Umbilical cord (tissue), 1 donor: ENCODE measurements at regions not wholly inside any gene's neighbourhood (a gene's known extent, or its start where the extent isn't known, plus 50 kb on each side); places are given as distances from the start of the nearest gene placed in this dataset.

Experiments used
- DNase-seq: peaks from one replicate; pipeline ENCODE4 v3.0.0-alpha.2; 2015; ENCODE audit warnings: low spot score

DNA sequence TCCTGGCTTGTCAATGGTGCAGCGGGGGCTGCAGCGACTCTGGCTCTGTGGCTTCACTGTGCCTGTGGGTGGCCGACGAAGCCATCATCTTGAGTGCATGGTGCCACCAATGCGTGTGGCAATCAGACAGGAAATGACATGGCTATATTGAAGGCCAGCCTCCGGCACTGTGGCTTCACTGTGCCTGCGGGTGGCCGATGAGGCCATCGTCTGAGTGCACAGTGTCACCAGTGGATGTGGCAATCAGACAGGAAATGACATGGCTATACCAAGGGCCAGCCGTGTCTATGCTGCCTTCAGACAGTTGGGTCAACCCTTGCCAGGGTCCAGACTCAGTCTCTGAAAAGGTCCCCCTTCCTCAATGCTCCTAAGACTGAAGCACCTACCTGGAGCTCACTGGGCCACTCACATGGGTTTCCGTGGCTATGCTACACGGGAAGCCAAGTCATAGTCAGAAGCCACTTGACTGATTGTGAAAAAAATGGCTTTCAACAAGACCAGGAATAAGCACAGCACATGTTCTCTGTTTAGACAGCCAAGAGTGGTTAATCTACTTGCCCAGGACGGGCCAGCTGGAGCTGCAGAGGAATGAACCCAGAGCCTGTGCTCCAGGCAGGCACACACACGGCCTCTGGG is 67.5 kb upstream of the S1PR3 start:
- DNase-seq = no peak

DNA sequence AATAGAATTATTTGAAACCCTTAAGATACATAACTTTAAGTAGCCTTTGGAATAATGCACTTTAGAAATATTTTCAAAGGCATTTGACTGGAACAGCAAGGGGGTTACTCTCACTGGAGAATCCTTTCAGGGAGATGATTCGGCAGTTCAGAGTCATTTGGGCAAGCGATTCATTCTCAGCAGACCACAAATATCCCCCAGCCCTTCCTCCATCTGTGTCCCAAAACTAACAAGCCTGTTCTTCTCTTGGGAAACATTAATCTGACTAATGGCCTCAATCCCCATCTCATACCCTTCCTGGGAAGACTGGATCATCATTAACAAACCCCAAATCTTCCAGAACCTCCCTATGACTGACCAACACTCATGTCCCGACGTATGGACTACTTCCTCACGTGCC is 65.8 kb upstream of the S1PR3 start:
- no peak for DNase-seq

DNA sequence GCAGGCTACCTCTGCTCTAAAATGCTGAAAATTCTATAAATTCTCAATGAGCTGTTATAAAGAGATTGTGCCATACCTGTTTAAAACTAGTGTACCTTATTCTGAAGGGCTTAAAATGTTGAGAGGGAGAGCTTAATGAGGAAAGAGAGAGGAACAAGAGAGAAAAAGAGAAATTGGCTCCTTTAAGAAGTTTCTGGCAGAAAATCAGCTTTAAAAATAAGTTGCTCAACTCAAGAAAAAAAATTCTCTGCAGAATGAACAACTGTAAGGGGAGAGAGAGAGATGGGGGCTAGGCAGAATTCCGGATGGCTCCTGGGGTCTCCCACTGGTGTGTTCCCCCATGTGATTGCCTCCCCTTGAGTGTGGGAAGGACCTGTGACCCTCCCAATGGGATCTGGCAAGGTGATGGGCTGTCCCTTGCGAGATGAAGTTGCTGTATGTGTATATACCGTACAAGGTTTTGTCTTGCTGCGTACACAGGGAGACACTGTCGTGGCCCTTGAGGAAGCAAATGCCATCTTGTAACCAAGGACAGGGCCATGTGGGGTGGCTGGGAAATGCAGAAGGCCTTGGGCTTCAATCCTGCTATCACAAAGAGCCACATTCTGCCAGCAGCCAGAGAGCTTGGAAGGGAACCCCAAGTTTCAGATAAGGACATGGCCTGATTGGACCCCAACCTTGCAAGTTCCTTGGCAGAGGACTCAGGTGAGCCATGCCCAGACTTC is 64.3 kb upstream of the S1PR3 start:
- peak; percentile 16 for DNase-seq

DNA sequence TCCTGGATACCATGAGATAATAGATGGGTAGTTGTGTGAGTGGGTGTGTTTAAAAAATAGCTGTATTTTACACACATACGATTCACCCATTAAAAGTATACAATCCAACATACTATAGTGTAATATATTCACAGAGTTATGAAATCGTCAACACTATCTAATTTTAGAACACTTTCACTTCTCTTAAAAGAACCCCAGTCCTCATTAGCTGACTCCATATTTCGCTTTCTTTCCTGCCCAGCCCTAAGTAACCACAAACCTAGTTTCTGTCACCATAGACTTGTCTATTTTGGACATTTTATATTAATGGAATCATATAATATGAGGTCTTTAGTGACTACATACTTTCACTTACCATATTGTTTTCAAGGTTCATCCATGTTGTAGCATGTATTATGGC is 63.8 kb upstream of the S1PR3 start:
- DNase-seq = no peak

DNA sequence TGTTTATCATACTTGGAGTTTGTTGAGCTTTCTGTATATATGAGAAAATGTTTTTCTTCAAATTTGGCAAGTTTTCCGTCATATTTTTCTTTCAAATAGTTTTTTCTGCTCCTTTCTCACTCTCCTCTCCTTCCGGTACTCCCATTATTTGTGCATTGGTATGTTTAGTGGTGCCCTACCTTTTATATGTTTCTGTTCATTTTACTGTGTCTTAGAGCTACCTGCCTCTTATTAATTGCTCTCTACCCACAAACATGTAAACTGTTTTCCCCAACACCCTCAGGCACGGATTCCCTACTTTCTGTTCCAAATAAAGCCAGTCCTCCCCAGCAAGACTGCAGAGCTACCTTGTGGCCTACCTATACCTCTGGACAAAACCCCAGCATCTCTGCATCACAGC is 60.6 kb upstream of the S1PR3 start:
- no peak for DNase-seq

DNA sequence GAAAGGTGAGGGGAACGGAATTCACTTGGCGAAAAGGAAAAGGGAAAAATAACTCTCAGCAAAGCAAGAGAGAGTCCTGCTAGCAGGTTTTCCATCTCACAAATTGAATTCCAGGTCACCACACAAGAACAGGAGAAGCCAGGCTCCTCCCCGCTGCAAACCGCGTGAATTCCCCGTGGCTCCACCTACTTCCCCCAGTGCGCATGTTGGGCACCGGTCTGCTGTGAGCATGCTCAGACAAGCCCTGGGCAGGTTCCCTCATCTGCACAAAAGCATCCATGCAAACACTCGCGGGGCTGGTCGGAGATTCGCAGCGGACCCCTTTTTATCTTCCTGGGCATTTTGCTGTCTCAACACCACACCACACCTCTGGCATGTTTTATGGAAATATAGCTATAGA is 58.5 kb upstream of the S1PR3 start:
- DNase-seq = no peak

DNA sequence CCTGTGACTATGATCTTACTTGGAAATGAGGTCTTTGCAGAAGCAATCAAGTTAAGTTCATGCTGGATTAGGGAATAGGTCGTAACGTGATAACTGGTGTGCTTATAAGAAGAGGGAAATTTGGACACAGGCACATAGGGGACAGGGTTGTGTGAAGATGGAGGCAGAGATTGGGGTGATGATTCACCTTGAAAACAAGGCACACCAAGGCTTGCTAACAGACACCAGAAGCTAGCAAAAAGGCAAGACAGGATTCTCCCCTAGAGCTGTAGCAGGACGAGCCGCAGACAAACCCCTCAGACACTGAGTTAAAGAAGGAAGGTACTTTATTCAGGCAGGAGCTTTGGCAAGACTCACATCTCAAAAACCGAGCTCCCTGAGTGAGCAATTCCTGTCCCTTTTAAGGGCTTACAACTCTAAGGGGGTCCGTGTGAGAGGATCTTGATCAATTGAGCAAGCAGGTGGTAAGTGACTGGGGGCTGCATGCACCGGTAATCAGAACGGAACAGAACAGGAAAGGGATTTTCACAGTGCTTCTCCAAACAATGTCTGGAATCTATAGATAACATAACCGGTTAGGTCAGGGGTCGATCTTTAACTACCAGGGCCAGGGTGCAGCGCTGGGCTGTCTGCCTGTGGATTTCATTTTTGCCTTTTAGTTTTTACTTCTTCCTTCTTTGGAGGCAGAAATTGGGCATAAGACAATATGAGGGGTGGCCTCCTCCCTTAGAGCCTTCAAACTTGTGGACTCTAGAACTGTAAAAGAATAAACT is 57.5 kb upstream of the S1PR3 start:
- no peak for DNase-seq

DNA sequence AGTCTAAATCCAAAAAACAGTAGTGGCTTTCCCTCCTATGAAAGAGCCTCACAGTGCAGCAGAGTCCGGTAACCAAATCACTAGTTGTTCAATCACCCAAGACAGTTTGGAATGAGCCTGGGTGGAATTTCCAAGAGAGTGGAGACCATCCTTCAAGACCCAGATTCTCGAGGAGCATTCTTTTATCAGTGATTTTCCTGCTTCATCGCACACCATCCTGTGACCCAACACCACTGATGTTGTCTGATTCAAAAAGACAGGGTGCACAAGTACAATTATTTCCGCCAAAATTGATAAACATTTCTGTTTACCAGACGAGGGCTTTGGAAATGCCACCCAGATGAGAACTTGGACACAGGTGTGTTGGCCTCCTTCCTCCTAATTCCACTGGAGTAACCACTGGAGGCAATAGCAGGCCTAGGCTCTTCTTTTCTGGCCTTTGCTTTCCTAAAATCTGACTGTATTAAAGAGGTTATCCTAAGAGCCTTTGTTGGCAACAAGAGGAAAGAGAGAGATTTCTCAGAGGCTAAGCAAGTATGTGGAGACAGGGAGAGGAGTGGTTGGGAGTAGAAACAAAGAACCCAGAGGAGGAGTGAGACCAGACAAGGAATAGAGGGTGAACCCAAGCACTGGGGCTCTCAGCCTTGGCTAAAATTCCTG is 56.3 kb upstream of the S1PR3 start:
- DNase-seq = peak; percentile 68

DNA sequence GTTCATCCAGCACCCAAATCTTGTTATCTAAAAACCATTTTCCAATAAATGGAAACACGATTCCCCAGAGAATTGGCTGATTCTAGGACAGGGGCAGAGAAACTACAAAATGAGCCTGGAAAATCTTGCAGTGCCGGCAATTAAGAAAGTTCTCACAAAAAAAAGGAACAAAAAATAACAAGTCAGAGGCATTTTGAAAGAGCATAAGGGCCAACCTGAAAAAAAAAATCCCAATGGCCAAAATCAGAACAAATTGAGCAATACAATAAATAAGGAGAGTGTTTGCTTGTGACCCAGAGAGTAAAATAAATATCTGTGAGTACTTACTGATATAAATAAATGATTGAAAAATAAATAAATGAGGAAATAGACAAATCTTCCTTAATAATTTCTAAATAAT is 55.1 kb upstream of the S1PR3 start:
- DNase-seq = no peak

DNA sequence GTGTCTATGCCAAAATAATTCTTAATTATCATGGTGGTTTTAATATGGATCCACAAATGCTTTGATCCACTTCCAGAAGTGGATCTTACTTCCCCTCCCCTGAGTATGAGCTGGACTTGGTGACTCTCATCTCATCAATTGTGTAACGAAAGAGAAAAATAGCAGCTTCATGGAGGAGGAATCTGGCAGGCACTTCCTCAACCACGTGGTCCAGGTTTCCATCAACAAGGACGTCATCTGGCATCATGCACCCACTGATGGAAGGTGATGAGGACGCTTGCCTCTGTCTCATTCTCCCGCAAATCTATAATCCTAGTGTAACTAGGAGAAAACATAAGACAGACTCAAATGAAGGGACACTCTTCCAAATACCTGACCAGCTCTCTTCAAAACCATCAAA is 54.6 kb upstream of the S1PR3 start:
- DNase-seq = no peak

DNA sequence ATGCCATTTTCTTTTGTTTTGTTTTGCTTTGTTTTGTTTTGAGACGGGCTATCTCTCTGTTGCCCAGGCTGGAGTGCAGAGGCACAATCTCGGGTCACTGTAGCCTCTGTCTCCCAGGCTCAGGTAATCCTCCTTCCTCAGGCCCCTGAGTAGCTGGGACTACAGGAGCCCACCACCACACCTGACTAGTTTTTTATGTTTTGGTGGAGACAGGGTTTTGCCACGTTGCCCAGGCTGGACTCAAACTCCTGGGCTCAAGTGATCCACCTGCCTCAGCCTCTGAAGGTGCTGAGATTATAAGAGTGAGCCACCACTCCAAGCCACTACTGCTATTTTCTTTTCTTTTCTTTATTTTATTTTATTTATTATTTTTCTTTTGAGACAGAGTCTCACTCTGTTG is 54.0 kb upstream of the S1PR3 start:
- DNase-seq = no peak

DNA sequence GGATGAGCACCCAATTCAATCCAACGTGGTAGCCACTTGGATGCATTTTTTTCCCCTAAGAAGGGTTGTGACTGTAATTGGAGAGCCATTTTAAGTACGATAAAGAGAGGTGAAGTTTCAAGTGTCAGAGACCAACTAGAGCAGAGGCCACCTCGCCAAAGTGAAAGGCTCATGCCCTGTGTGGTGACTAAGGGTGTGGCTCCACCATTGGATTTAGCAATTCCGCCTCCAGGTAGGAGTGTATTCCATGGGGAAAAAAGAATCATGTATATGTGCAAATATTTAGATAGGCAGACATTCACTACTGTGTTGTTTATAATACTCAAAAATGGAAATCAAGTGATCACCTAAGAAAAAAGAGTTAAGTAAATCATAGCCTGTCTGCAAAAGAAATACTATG is 53.1 kb upstream of the S1PR3 start:
- DNase-seq = no peak
